Muscle layer of colon (tissue), 2 donors: ENCODE measurements at regions not wholly inside any gene's neighbourhood (a gene's known extent, or its start where the extent isn't known, plus 50 kb on each side); places are given as distances from the start of the nearest gene placed in this dataset.
"Not testable (repeated sequence)": the region's sequence is repeated elsewhere in the genome, so short reads cannot be mapped to it uniquely, and the experiment has no call there.

ENCODE experiments used
- H3K27ac ChIP-seq: one replicate; pipeline ENCODE4 v1.7.0; 2013; ENCODE audit warnings: low read depth, mild to moderate bottlenecking, low read length, moderate library complexity
- H3K27me3 ChIP-seq, 2 donors: one replicate each; pipeline ENCODE4 v1.7.0; 2013; ENCODE audit warnings: low read length in 2 of 2, mild to moderate bottlenecking in 2 of 2; ENCODE audit not compliant: insufficient read depth in 2 of 2, control insufficient read depth in 1 of 2
- H3K36me3 ChIP-seq: one replicate; pipeline ENCODE4 v1.7.0; 2013; ENCODE audit warnings: mild to moderate bottlenecking, low read length; ENCODE audit not compliant: insufficient read depth
- H3K4me1 ChIP-seq: one replicate; pipeline ENCODE4 v1.7.0; 2013; ENCODE audit warnings: mild to moderate bottlenecking, low read length; ENCODE audit not compliant: insufficient read depth
- H3K4me3 ChIP-seq, 2 donors: one replicate each; pipeline ENCODE4 v1.7.0; 2013; ENCODE audit warnings: low read length in 2 of 2, low read depth in 1 of 2, mild to moderate bottlenecking in 1 of 2, moderate library complexity in 1 of 2
- H3K9ac ChIP-seq: one replicate; pipeline ENCODE4 v1.7.0; 2013; ENCODE audit warnings: low read length
- H3K9me3 ChIP-seq: one replicate; pipeline ENCODE4 v1.7.0; 2013; ENCODE audit warnings: mild to moderate bottlenecking, low read length
- donor health status: abdominal sarcoma.
- donor health status: Adenocarcinoma of cecum.

DNA sequence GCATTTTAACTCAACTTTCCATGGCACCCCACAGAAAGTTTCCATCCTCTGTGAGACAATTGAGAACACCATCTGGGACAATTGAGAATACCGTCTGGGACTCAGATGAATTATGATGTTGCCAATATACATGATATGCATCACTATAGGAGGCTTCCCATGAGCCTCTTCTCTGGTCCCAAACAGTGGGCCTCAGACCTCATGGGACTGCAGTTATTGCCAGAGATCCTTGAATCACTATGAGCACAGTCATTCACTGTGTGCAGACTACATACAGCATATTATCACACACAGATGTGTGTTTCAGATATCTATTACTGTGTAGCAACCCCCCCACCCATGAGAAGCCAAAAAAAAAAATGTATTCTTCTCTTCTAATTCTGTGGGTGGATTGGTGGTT is 134.4 kb downstream of the GXYLT1 start:
- no peak overlapping the region for H3K4me3 ChIP-seq
- no peaks in the 10 kb centered on the region for H3K36me3 ChIP-seq
- no peak overlapping the region for H3K9ac ChIP-seq
- H3K9me3 ChIP-seq = no peaks in the 10 kb centered on the region
- no peaks in the 10 kb centered on the region for H3K4me1 ChIP-seq
- no peaks in the 10 kb centered on the region for H3K27me3 ChIP-seq
- H3K27ac ChIP-seq = no peak overlapping the region

DNA sequence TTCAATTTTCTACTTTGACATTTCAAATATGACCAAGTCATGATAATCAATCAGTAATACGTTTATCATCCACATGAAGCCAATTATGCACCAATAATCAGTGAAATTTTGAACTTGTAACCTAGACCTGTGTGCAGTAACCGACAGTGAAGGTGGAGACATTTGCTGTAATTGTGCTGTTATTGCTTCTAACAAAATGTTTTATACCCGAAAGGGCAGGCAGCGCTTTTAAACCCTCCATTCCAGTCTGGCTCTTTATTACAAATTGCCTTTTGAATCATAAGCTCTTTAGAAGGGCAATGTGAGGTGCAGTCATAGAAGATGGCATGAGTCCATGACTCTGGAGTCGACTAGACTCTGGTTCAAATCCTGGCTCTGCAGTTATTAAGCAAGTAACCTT is 135.7 kb downstream of the GXYLT1 start:
- Histone ChIP-seq H3K9me3 (no peaks in the 10 kb centered on the region), H3K27me3 (no peaks in the 10 kb centered on the region), H3K4me3 (no peak overlapping the region), H3K27ac (no peak overlapping the region), H3K36me3 (no peaks in the 10 kb centered on the region), H3K9ac (no peak overlapping the region), H3K4me1 (no peaks in the 10 kb centered on the region)

DNA sequence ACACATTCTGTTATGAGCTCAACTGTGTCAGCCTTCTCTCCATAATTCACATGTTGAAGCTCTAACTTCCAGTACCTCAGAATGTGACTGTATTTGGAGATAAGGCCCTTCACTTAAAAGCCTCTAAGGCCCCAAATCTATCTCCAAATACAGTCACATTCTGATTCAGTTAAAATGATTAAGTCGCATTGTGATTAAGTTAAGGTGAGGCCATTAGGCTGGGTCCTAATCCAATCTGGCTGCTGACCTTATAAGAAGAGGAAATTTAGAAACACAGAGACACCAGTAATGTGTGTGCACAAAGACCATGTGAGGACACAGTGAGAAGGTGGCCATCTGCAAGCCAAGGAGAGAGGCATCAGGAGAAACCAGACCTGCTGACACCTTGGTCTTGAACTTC is 141.6 kb downstream of the GXYLT1 start:
- Histone ChIP-seq H3K4me3 (no peak overlapping the region), H3K9ac (no peak overlapping the region), H3K9me3 (no peaks in the 10 kb centered on the region), H3K27me3 (no peaks in the 10 kb centered on the region), H3K36me3 (no peaks in the 10 kb centered on the region), H3K27ac (no peak overlapping the region), H3K4me1 (no peaks in the 10 kb centered on the region)

DNA sequence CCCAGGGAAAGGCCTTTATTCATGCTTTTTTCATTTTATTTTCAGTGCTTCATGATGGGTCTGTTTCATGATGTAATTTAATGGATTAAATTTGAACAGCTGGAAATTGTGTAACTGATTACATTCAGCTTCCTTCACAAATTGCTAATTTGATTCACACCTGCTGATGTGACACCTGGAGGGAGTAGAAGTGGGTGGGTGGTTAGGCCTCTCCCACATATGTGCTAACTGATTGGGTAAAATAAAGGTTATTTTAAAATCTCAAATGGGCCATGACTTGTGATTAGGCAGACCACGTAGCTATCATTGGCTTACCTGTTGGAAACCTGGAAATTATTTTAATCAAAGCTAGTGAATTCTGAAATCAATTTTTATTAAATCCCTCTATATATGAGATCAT is 142.1 kb downstream of the GXYLT1 start:
- Histone ChIP-seq H3K27me3 (no peaks in the 10 kb centered on the region), H3K4me3 (no peak overlapping the region), H3K4me1 (no peaks in the 10 kb centered on the region), H3K27ac (no peak overlapping the region), H3K36me3 (no peaks in the 10 kb centered on the region), H3K9ac (no peak overlapping the region), H3K9me3 (no peaks in the 10 kb centered on the region)

DNA sequence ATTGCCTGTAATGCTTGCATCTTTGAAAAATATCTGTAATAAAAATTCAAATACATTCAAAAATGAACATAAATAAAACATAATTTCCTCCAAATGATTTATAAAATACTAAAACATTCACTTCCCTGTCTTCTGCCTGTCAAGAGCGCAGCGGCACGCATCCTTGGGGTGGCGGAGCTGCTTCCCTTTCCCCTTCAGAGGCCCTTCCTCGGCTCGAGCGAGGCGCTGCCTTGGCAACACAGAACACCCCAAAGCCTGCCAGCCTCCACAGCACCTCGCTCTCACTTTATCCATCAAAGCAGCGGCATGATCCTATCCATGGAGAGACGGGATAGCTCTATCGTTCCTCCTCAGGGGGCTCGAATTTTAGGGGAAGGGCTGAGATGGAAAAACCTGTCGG is 146.2 kb downstream of the GXYLT1 start:
- no peaks in the 10 kb centered on the region for H3K4me1 ChIP-seq
- H3K27ac ChIP-seq = no peak overlapping the region
- no peak overlapping the region for H3K9ac ChIP-seq
- H3K36me3 ChIP-seq = no peaks in the 10 kb centered on the region
- no peaks in the 10 kb centered on the region for H3K27me3 ChIP-seq
- H3K4me3 ChIP-seq = no peak overlapping the region
- no peaks in the 10 kb centered on the region for H3K9me3 ChIP-seq

- Histone ChIP-seq H3K27ac (no peak overlapping the region), H3K27me3 (no peaks in the 10 kb centered on the region), H3K36me3 (no peaks in the 10 kb centered on the region), H3K9me3 (no peaks in the 10 kb centered on the region), H3K9ac (no peak overlapping the region), H3K4me3 (no peak overlapping the region), H3K4me1 (no peaks in the 10 kb centered on the region)
These were observed 151.4 kb downstream of the GXYLT1 start for GRCh38 chr12:41993283-41993682.

GRCh38 chr12:41992692-41993215 is 151.9 kb downstream of the GXYLT1 start:
- Histone ChIP-seq H3K4me1 (no peaks in the 10 kb centered on the region), H3K27me3 (no peaks in the 10 kb centered on the region), H3K36me3 (no peaks in the 10 kb centered on the region), H3K4me3 (no peak overlapping the region), H3K9me3 (no peaks in the 10 kb centered on the region), H3K27ac (no peak overlapping the region), H3K9ac (no peak overlapping the region)

DNA sequence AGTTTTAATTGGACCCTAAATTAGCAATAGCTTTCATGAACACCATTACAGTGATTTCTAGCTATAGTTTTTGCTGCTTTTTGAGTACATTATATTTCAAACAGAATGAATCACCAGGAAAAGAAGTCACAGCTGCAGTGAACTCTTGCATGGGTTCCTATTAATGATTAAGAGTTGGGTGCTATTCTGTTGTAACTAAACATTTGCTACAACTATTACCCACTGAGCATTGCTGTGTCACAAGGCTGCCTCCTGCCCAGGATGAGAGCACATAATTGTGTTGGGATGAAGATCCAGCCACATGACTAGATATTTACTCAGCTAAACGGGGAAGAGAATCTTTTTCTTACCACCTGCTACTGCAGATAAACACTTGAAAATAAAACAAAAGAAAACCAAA is 152.7 kb downstream of the GXYLT1 start:
- Histone ChIP-seq H3K9ac (no peak overlapping the region), H3K27me3 (no peaks in the 10 kb centered on the region), H3K9me3 (no peaks in the 10 kb centered on the region), H3K27ac (no peak overlapping the region), H3K4me1 (no peaks in the 10 kb centered on the region), H3K36me3 (no peaks in the 10 kb centered on the region), H3K4me3 (no peak overlapping the region)

DNA sequence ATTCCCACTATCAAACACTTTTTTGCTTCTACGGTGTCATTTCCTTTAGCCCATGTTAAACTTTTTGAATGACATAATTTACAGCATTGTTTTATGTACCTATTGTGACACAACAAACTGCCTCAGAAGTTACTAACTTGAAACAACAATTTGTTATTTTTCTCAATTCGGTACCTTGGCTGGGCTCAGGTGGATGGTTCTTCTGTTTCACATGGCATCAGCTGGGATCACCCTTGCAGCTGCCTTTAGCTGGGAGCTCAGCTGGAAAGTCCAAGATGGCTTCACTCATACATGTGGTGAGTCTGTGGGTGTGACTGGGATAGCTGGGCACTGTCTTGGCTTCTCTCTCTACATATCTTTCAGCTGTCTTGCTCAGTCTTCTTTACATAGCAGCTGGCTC is 156.0 kb downstream of the GXYLT1 start:
- Histone ChIP-seq H3K36me3 (no peaks in the 10 kb centered on the region), H3K27ac (no peak overlapping the region), H3K4me1 (no peaks in the 10 kb centered on the region), H3K9me3 (no peaks in the 10 kb centered on the region), H3K9ac (no peak overlapping the region), H3K27me3 (no peaks in the 10 kb centered on the region), H3K4me3 (no peak overlapping the region)

GRCh38 chr12:41986513-41986912 is 158.2 kb downstream of the GXYLT1 start:
- H3K4me3 ChIP-seq, H3K27ac ChIP-seq, H3K4me1 ChIP-seq, H3K9ac ChIP-seq, H3K9me3 ChIP-seq, H3K36me3 ChIP-seq, H3K27me3 ChIP-seq: not testable (repeated sequence)

DNA sequence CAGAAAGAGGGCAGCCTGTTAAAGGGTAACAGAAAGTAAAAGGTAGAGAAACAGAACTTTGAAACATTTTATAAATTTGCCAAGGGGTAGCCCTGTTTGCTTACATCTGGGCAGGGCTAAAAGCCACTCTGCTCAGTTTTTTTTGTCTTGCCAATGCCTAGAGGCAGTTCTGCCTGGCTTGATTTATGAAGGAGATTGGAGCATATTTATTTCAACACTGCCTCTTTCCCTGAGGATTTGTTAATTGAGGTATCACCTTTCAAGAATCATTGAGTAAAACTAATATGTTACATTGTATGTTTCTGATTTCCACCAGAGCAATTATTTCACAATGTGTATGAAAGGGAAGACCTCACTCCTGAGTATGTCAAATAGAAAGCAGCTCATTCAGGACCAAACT is 160.8 kb downstream of the GXYLT1 start:
- Histone ChIP-seq H3K4me3 (no peak overlapping the region), H3K36me3 (no peaks in the 10 kb centered on the region), H3K9me3 (no peaks in the 10 kb centered on the region), H3K27ac (no peak overlapping the region), H3K9ac (no peak overlapping the region), H3K4me1 (no peaks in the 10 kb centered on the region), H3K27me3 (no peaks in the 10 kb centered on the region)

GRCh38 chr12:41983394-41983793 is 161.3 kb downstream of the GXYLT1 start:
- H3K9ac ChIP-seq = no peak overlapping the region
- no peak overlapping the region for H3K27ac ChIP-seq
- H3K27me3 ChIP-seq = no peaks in the 10 kb centered on the region
- H3K36me3 ChIP-seq = no peaks in the 10 kb centered on the region
- H3K4me1 ChIP-seq = no peaks in the 10 kb centered on the region
- no peak overlapping the region for H3K4me3 ChIP-seq
- H3K9me3 ChIP-seq = no peaks in the 10 kb centered on the region
